Upper lobe of right lung (tissue), 1 donor: ENCODE measurements at regions not wholly inside any gene's neighbourhood (a gene's known extent, or its start where the extent isn't known, plus 50 kb on each side); places are given as distances from the start of the nearest gene placed in this dataset.
A peak's percentile ranks its signal among the peaks of the same experiment; 100 is the strongest.

Source experiments
- ATAC-seq: fragments of 200-7000 bp; cut with Tn5 transposase; one replicate; pipeline ENCODE4 v1.9.1; 2020; ENCODE audit warnings: mild to moderate bottlenecking, moderate library complexity
- DNase-seq: peaks from one replicate; pipeline ENCODE4 v3.0.0-alpha.2; 2020
- H3K27ac ChIP-seq: fragments of 200-600 bp; one replicate; pipeline ENCODE4 v1.8.0; 2022
- H3K27me3 ChIP-seq: fragments of 200-600 bp; one replicate; pipeline ENCODE4 v1.8.0; 2022; ENCODE audit warnings: mild to moderate bottlenecking
- H3K36me3 ChIP-seq: fragments of 200-600 bp; one replicate; pipeline ENCODE4 v1.8.0; 2022
- H3K4me1 ChIP-seq: fragments of 200-600 bp; one replicate; pipeline ENCODE4 v1.8.0; 2022
- H3K4me3 ChIP-seq: fragments of 200-600 bp; one replicate; pipeline ENCODE4 v1.8.0; 2022; ENCODE audit warnings: mild to moderate bottlenecking
- H3K9me3 ChIP-seq: fragments of 200-600 bp; one replicate; pipeline ENCODE4 v1.8.0; 2022
- intact Hi-C: fragments of 100-400 bp; cut with DNase I; formaldehyde crosslinking; loops from one replicate; pipeline ENCODE4 v1.11.0; 2022
- TF ChIP-seq, protein P1 (sequence below): fragments of 200-600 bp; IDR thresholded peaks from one replicate; pipeline ENCODE4 v1.8.0; 2022; ENCODE audit warnings: antibody characterized with exemption
- donor health status: DM: no; HTN: yes; CAD: no; lungs with severe emphysema.

- no peak overlapping the region for H3K4me3 ChIP-seq
- no peaks in the 10 kb centered on the region for H3K36me3 ChIP-seq
- H3K4me1 ChIP-seq: no peaks in the 10 kb centered on the region
- no peaks in the 10 kb centered on the region for H3K27me3 ChIP-seq
- DNase-seq (no peak), ATAC-seq (peak; percentile 99)
- H3K27ac ChIP-seq: no peak overlapping the region
- TF ChIP-seq, protein P1, sequence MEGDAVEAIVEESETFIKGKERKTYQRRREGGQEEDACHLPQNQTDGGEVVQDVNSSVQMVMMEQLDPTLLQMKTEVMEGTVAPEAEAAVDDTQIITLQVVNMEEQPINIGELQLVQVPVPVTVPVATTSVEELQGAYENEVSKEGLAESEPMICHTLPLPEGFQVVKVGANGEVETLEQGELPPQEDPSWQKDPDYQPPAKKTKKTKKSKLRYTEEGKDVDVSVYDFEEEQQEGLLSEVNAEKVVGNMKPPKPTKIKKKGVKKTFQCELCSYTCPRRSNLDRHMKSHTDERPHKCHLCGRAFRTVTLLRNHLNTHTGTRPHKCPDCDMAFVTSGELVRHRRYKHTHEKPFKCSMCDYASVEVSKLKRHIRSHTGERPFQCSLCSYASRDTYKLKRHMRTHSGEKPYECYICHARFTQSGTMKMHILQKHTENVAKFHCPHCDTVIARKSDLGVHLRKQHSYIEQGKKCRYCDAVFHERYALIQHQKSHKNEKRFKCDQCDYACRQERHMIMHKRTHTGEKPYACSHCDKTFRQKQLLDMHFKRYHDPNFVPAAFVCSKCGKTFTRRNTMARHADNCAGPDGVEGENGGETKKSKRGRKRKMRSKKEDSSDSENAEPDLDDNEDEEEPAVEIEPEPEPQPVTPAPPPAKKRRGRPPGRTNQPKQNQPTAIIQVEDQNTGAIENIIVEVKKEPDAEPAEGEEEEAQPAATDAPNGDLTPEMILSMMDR: peak; percentile 96
- intact Hi-C loops: loop anchor here (5.0 kb wide), 1 partner anchor 235 kb away; no protein-coding TSS in a partner anchor
- no peaks in the 10 kb centered on the region for H3K9me3 ChIP-seq
Measured at GRCh38 chr6:20291764-20292580, 79.7 kb upstream of the MBOAT1 start.

GRCh38 chr6:20292905-20293304 is 80.6 kb upstream of the MBOAT1 start:
- intact Hi-C loops: loop anchor here (5.0 kb wide), 1 partner anchor 234 kb away; no protein-coding TSS in a partner anchor
- Histone ChIP-seq H3K36me3 (no peaks in the 10 kb centered on the region), H3K4me3 (no peak overlapping the region), H3K9me3 (no peaks in the 10 kb centered on the region), H3K27me3 (no peaks in the 10 kb centered on the region), H3K4me1 (no peaks in the 10 kb centered on the region), H3K27ac (no peak overlapping the region)
- no peak for ATAC-seq
- no peak for DNase-seq
- TF ChIP-seq, protein P1: no peak

- Histone ChIP-seq H3K27me3 (no peaks in the 10 kb centered on the region), H3K9me3 (no peaks in the 10 kb centered on the region), H3K27ac (no peak overlapping the region), H3K4me1 (no peaks in the 10 kb centered on the region), H3K36me3 (no peaks in the 10 kb centered on the region), H3K4me3 (no peak overlapping the region)
- ATAC-seq: no peak
- DNase-seq: no peak
- intact Hi-C loops: no loop called here
- TF ChIP-seq, protein P1: no peak
Measured at GRCh38 chr6:20301256-20301655, 89.0 kb upstream of the MBOAT1 start.

- Histone ChIP-seq H3K27ac (no peak overlapping the region), H3K27me3 (no peaks in the 10 kb centered on the region), H3K9me3 (no peaks in the 10 kb centered on the region), H3K4me1 (no peaks in the 10 kb centered on the region), H3K4me3 (no peak overlapping the region), H3K36me3 (no peaks in the 10 kb centered on the region)
- ATAC-seq (no peak), DNase-seq (no peak)
- TF ChIP-seq, protein P1: no peak
- intact Hi-C loops: no loop called here
Measured at GRCh38 chr6:20302168-20302567, 89.9 kb upstream of the MBOAT1 start.

GRCh38 chr6:20302702-20303251 is 90.5 kb upstream of the MBOAT1 start:
- intact Hi-C loops: no loop called here
- Histone ChIP-seq H3K27me3 (no peaks in the 10 kb centered on the region), H3K36me3 (no peaks in the 10 kb centered on the region), H3K27ac (no peak overlapping the region), H3K4me3 (no peak overlapping the region), H3K9me3 (no peaks in the 10 kb centered on the region), H3K4me1 (no peaks in the 10 kb centered on the region)
- DNase-seq (no peak), ATAC-seq (no peak)
- TF ChIP-seq, protein P1: no peak
